Activated naive CD4-positive, alpha-beta T cell treated with anti-CD3 and anti-CD28 coated beads, Interleukin-2, amount 50 U/mL, for 72 hours (primary cell): ENCODE measurements at regions not wholly inside any gene's neighbourhood (a gene's known extent, or its start where the extent isn't known, plus 50 kb on each side); places are given as distances from the start of the nearest gene placed in this dataset.

Experiments
- ATAC-seq, 2 donors: fragments of 150-1000 bp; cut with Tn5 transposase; 2 replicates each; pipeline ENCODE4 v1.10.0; 2021; ENCODE audit warnings: mild to moderate bottlenecking in 2 of 2, moderate library complexity in 2 of 2
- DNase-seq, 2 donors: peaks; one replicate each; pipeline ENCODE4 v3.0.0; 2021 to 2022; ENCODE audit warnings: low spot score in 2 of 2
- H3K27ac Mint-ChIP-seq, 2 donors: one replicate each; pipeline ENCODE4 v1.8.0; 2022; ENCODE audit warnings: mild to moderate bottlenecking in 2 of 2, mixed read lengths in 2 of 2
- H3K36me3 Mint-ChIP-seq, 2 donors: one replicate each; pipeline ENCODE4 v1.8.0; 2022; ENCODE audit warnings: mixed read lengths in 2 of 2
- H3K9me3 Mint-ChIP-seq, 2 donors: one replicate each; pipeline ENCODE4 v1.8.0; 2022; ENCODE audit warnings: mixed read lengths in 2 of 2

GRCh38 chr4:187317799-187318198 is 594.1 kb upstream of the FAT1 start:
- Mint-ChIP-seq H3K27ac (no peak overlapping the region), H3K36me3 (no peaks in the 10 kb centered on the region), H3K9me3 (peaks cover 14 to 30% of the 10 kb centered on the region in 2 donors)
- DNase-seq (no peak), ATAC-seq (no peak)

DNA sequence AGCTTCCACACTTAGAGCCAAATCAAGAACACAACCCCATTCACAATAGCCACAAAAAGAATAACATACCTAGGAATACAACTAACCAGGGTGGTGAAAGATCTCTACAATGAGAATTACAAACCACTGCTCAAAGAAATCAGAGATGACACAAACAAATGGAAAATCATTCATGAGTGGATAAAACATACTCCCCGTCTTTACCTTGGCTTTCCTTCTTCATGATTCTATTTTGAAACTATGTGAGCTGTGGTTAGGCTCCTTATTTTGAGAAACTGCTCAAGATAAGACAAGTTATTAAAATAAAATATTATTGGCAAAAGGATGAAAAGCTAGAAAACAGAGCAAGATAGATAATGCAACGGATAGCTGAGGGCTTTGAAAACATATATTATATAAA is 598.1 kb upstream of the FAT1 start:
- peaks cover 27 to 29% of the 10 kb centered on the region in 2 donors for H3K9me3 Mint-ChIP-seq
- DNase-seq = no peak
- ATAC-seq = no peak
- no peak overlapping the region for H3K27ac Mint-ChIP-seq
- no peaks in the 10 kb centered on the region for H3K36me3 Mint-ChIP-seq

DNA sequence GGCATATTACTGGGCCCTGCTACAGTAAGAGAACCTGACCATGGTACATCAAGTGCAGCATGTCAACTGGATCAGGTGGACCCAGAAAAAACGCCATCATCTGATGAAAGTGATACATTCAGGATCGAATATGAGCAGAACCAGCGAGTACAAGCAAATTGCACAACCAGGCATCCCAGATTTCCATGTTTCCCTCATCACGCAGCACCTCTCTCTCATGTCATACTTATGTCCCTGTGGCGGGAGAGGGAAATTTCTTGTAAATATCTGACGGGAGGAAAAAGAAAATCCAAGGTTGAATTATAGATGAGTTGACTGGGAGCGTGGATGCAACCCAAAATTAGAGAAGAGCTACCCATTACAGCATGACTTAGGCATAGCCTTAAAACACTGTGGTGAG is 608.5 kb upstream of the FAT1 start:
- ATAC-seq = no peak
- no peaks in the 10 kb centered on the region for H3K36me3 Mint-ChIP-seq
- DNase-seq = no peak
- H3K27ac Mint-ChIP-seq = no peak overlapping the region
- H3K9me3 Mint-ChIP-seq = peaks cover 17 to 25% of the 10 kb centered on the region in 2 donors

- Mint-ChIP-seq H3K9me3 (peaks cover 11 to 22% of the 10 kb centered on the region in 2 donors), H3K36me3 (no peaks in the 10 kb centered on the region), H3K27ac (no peak overlapping the region)
- DNase-seq = no peak
- ATAC-seq = no peak
Observed at GRCh38 chr4:187333151-187333550, 609.5 kb upstream of the FAT1 start.

- H3K9me3 Mint-ChIP-seq = peaks cover 17% of the 10 kb centered on the region in 2 donors
- H3K36me3 Mint-ChIP-seq = no peaks in the 10 kb centered on the region
- DNase-seq (no peak), ATAC-seq (no peak)
- no peak overlapping the region for H3K27ac Mint-ChIP-seq
Observed at GRCh38 chr4:187335339-187335738, 611.7 kb upstream of the FAT1 start.

DNA sequence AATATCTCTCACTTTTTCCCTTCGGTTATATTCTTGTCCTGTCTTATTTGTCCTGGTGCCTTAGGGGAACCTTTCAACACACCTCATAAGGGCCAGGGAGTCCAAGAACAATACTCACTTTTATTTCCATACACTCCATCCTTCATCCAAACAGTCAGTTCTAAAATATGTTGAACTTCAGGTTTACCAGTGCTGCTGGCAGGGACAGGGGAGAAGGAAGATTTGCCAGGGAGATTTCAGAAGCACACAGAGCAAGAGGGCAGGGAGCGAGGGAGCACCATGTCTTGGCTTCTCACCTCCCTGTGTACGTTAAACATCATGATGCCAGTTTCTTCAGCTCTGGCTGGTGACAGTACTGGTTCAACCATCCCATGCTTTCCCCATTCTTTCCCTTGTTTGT is 631.1 kb upstream of the FAT1 start:
- ATAC-seq = no peak

DNA sequence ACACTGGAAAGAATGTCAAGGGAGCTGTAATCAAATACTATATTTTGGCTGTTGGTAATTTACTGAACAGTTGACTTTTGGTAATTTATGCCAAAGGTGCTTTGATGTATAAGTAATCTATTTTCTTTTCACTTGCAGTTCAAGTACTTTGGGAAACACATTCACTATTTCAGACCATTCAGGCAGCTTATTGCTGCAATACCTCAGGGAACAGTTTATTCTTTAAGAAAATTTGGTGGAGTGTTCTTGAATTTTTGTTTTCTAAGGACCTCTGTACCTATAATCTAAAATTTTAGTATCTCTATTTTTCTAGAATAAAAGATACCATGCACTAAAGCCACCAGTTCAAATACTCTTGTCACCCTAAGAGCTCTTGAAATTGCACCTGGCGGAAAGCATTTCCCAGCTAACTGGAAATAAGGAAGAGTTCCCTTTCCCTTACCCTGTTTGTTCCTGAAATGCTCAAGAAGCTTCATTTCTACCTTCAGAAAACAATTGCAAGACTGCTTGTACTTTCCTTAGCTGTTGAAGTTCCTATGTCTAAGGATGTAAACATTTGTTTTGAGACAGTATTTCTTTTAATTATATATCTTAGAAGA is 633.5 kb upstream of the FAT1 start:
- DNase-seq (no peak), ATAC-seq (no peak)
- Mint-ChIP-seq H3K27ac (no peak overlapping the region), H3K36me3 (peaks cover 0 to 7% of the 10 kb centered on the region in 2 donors), H3K9me3 (peaks cover 14 to 15% of the 10 kb centered on the region in 2 donors)

More for the DNA sequence above, 631.1 kb upstream of the FAT1 start:
- Mint-ChIP-seq H3K36me3 (peaks cover 0 to 7% of the 10 kb centered on the region in 2 donors), H3K9me3 (peaks cover 20 to 21% of the 10 kb centered on the region in 2 donors), H3K27ac (no peak overlapping the region)
- no peak for DNase-seq

DNA sequence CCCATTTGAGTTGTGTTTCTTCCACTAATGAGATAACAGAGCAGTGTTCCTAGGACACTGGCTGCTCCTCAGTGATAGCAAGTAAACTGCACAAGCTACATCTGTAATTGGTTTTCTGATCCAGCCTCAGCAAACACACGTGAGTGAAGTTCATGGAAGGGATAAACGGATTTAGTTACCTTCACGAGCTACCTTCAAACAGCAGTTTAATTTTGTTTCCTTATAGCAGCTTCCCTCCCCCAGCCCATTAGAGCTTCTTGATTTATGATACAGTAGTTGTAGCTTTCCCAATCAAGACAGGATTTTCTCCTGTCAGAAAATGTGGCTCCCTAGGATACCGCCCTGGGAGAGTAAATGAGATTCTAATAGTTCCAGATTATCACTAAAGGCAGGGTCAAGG is 634.2 kb upstream of the FAT1 start:
- DNase-seq = no peak
- no peak for ATAC-seq
- H3K27ac Mint-ChIP-seq = no peak overlapping the region
- peaks cover 14 to 15% of the 10 kb centered on the region in 2 donors for H3K9me3 Mint-ChIP-seq
- peaks cover 0 to 7% of the 10 kb centered on the region in 2 donors for H3K36me3 Mint-ChIP-seq

DNA sequence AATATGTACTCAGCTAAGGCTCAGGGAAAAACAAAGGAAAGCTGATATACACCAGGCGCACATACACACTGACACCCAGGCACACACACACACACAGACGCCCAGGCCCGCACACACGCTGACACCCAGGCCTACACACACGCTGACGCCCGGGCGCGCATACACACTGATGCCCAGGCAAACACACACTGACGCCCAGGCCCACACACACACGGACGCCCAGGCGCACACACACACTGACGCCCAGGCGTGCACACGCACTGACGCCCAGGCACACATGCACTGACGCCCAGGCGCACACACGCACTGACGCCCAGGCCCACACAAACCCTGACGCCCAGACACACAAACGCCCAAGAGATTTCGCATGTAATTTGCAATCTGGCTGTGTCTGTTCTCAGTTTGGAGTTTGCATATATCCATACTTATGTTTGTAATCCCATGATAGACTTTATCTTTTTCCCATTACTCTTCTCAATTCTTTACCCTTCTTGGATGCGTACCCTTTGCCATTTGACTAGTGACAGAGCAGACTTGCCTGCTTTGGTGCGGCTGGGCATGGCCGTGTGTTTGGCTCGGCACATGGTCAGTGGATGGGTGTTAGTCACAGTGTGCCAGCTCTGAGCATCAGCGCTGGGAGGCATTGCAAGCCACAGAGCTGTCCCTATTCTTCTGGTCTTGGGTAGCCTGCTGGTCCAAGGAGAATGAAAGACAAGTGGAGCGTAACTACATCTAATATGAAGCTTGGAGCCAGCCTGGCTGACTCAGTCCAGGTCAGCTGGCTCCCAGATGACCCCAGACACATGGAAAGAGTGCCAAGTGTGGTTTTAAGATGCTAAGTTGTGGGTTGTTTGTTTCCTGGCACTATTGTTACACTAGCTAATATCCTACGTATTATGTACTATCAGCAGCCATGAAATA is 632.4 kb upstream of the ZFP42 start:
- Mint-ChIP-seq H3K36me3 (peaks cover 0 to 4% of the 10 kb centered on the region in 2 donors), H3K9me3 (peaks cover 0 to 10% of the 10 kb centered on the region in 2 donors), H3K27ac (no peak overlapping the region)
- DNase-seq (no peak), ATAC-seq (no peak)

GRCh38 chr4:187364401-187364800 is 631.2 kb upstream of the ZFP42 start:
- peaks cover 0 to 4% of the 10 kb centered on the region in 2 donors for H3K36me3 Mint-ChIP-seq
- ATAC-seq (no peak), DNase-seq (no peak)
- no peak overlapping the region for H3K27ac Mint-ChIP-seq
- peaks cover 0 to 9% of the 10 kb centered on the region in 2 donors for H3K9me3 Mint-ChIP-seq

DNA sequence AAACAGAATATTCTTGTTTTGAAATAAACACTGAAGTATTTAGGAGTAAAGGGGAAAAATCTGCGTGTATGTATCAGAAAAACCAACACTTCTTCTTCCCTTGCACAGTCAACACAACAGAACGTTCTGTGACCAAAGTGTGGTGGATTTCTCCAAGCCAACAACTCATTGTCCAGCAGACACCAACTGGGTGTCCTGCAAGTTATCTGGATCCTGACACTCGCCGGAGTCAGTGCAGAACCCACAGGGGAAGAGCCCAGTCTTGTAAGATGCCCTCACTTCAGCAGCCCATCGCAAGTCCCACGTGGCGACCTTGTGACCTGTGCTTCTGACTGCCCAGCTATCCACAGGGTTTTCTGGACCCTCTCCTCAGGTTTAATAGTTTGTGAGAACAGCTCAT is 630.7 kb upstream of the ZFP42 start:
- H3K9me3 Mint-ChIP-seq = peaks cover 0 to 6% of the 10 kb centered on the region in 2 donors

DNA sequence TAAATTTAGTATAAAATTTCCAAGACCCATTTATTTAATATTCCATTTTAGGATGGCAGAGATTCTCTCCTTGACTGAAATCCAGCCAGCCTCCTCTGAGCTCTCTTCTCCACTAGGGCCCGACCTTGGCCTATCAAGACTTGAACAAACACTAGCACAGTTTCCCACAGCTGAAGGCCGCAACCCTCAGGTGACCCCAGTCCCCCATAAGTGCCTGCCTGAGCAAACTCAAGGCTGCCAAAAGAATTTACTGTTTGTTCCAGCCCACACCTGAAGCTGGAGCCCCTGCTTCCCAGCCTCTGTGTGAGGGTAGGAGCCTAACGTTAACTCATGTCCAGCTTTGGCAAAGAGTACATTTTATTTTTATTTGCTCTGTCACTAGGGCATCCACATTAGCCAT is 629.0 kb upstream of the ZFP42 start:
- ATAC-seq (no peak), DNase-seq (no peak)
- H3K36me3 Mint-ChIP-seq = peaks cover 0 to 4% of the 10 kb centered on the region in 2 donors
- peaks cover 6 to 11% of the 10 kb centered on the region in 2 donors for H3K9me3 Mint-ChIP-seq
- H3K27ac Mint-ChIP-seq = no peak overlapping the region

More for the DNA sequence above, 630.7 kb upstream of the ZFP42 start:
- DNase-seq = no peak
- Mint-ChIP-seq H3K36me3 (peaks cover 0 to 4% of the 10 kb centered on the region in 2 donors), H3K27ac (no peak overlapping the region)
- no peak for ATAC-seq

- H3K9me3 Mint-ChIP-seq = peaks cover 6 to 17% of the 10 kb centered on the region in 2 donors
- ATAC-seq (no peak), DNase-seq (no peak)
- H3K27ac Mint-ChIP-seq = no peak overlapping the region
- peaks cover 0 to 4% of the 10 kb centered on the region in 2 donors for H3K36me3 Mint-ChIP-seq
Observed at GRCh38 chr4:187370918-187371317, 624.7 kb upstream of the ZFP42 start.

GRCh38 chr4:187378441-187378840 is 617.1 kb upstream of the ZFP42 start:
- H3K9me3 Mint-ChIP-seq = peaks cover 13 to 17% of the 10 kb centered on the region in 2 donors
- no peak overlapping the region for H3K27ac Mint-ChIP-seq
- no peak for DNase-seq
- H3K36me3 Mint-ChIP-seq = peaks cover 0 to 6% of the 10 kb centered on the region in 2 donors
- ATAC-seq = no peak

DNA sequence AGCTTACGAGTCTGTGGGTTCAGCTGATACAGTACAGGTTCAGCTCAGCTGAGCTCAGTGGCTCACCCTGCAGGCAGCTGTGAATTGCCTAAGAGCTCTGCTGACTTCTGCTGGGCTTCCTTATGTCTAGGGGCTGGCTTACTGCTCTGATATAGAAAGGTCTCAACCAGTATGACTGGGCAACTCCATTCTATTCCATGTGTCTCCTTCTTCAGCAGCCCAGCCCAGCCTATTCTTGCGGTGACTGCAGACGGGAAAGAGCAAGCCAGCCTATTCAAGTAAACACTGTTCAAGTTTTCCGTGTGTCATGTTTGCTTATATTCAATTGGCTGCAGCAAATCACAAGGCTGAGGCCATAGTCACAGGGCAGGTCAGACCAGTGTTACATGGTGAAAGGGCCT is 615.4 kb upstream of the ZFP42 start:
- ATAC-seq (no peak), DNase-seq (no peak)
- Mint-ChIP-seq H3K36me3 (peaks cover 0 to 6% of the 10 kb centered on the region in 2 donors), H3K27ac (no peak overlapping the region), H3K9me3 (peaks cover 14 to 20% of the 10 kb centered on the region in 2 donors)

DNA sequence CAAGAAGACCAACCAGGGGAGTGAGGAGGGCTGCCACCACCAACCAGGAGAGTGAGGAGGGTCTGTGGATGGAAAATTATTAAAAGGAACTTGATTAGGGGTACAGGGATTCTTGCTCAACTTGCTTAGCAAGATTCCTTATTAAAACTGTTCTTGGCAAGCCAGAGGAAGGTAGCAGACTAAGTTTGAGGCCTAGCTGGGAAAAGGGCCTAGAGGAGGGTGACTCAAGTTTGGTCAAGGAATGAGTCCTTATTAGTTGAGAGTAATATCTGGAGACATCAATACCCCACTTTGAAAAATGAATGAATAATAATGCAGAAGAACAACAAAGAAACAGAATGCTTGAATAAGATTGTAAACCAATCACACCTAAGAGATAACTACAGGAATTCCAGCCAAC is 612.4 kb upstream of the ZFP42 start:
- no peak for ATAC-seq
- Mint-ChIP-seq H3K27ac (no peak overlapping the region), H3K36me3 (peaks cover 0 to 12% of the 10 kb centered on the region in 2 donors), H3K9me3 (peaks cover 22 to 30% of the 10 kb centered on the region in 2 donors)
- DNase-seq = no peak

GRCh38 chr4:187387739-187388138 is 607.8 kb upstream of the ZFP42 start:
- Mint-ChIP-seq H3K27ac (no peak overlapping the region), H3K36me3 (peaks cover 0 to 5% of the 10 kb centered on the region in 2 donors), H3K9me3 (peaks cover 15 to 20% of the 10 kb centered on the region in 2 donors)
- ATAC-seq (no peak), DNase-seq (no peak)
